ENCODE measurements at regions not wholly inside any gene's neighbourhood (a gene's known extent, or its start where the extent isn't known, plus 50 kb on each side); places are given as distances from the start of the nearest gene placed in this dataset.

DNA sequence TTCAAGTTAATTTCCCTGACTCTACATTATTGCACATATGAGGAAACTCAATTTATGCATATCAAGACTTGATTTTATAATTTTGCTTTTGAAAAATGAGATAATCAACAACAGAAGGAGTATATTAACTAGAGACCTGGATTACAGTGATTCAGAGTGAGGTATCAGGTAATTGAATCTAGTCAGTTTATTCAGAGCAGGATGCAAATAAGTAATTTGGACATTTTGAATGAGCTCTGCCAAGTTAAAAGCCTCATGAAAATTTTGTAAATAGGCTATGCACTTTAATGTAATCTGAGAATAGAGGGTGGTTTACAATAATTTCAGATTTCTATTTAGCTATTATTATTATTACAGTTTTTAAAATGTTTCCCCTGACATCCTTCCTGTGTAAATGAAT lies 203.7 kb upstream of the EMCN start:
- DNase-seq, result no peak

DNA sequence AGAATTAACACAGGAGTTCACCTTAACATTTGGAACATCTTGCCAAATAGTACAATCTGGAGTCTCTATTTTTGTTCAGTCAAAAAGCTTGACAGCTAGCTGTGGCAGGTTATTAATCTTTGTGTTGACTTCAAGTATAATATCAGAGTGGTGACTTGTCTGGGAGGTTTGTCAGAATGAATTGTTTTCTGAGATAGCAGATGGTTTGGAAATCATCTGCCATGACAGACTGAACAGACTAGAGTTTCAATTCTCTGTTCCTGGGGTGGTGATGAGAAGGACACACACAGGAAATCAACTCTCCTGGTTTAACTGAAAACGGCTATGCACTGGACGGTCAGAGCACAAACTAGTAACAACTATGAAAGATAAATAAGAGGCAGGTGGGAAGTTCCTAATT lies 203.3 kb upstream of the EMCN start:
- DNase-seq, result no peak

DNA sequence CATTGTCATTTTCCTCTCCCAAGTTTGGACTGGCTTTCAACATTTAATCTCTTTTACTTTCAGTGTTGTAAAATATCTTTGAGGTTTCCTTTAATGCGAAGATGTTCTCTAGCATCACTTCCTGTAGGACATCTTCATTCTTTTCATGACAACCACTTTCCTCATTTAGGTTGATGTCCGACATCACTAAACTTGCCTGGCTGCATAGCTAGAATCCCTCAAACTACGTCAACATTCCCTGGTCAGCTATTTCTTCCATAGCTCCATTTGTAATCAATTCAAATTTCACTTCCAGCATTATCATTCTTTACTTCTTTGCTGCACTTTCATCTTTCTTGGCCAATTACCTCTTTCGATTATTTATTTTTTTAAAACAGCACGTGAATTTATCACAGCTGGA lies 198.6 kb upstream of the EMCN start:
- no peak for DNase-seq

DNA sequence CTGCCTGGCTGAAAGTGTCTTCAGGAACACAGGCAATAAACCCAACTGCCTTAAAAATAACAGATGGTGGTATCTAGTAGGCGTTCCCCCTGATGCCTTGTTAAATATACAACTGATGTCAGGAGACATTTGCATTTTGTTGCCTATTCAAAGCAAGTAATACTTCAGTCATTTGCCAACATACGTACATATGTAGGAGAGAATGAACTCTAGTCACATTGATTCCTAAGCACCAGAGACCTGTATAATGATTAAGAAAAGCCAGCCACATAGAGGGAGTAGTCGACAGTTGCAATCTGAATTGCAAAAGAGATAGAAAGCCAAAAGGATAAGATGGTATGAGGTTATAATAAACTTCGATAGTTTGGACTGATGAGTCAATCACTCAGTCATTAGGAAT lies 191.0 kb upstream of the EMCN start:
- no peak for DNase-seq

DNA sequence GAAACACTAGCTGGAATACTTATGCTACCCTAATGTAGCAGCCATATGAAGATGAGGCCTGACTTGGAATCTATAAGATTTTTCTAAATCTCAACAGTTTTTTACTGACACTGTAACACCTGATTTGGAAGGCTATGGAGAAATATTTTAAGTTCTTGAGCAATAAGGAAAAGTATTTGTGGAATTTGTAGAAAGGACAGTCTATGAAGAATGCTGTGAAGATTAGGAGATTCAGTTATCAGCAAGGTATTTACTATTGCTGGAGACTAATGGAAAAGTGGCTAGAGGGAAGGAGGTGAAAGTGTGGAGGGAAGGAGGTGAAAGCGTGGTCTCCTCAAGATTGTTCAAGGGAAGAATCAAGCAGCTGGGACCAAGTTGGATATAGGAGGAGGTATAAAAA lies 190.0 kb upstream of the EMCN start:
- DNase-seq, result no peak

DNA sequence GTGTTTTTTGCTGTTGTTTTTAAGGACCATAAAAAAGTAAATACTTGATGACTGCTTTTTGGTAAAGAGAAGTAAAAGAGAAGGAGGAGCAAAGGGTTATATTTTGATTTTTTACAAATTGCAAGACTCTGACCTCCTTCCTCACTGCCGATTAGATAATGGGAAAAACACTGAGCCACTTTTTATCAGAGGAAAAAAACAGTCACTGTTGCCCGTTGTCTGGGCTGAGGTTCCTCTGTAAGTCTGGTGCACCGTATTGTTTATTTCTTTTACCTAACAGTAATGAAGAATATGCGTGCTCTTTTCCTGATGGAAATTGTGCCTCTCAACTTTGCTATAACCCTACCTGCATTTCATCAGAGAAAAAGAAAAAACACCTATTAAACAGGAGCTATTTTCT lies 178.7 kb upstream of the EMCN start:
- DNase-seq, result no peak

DNA sequence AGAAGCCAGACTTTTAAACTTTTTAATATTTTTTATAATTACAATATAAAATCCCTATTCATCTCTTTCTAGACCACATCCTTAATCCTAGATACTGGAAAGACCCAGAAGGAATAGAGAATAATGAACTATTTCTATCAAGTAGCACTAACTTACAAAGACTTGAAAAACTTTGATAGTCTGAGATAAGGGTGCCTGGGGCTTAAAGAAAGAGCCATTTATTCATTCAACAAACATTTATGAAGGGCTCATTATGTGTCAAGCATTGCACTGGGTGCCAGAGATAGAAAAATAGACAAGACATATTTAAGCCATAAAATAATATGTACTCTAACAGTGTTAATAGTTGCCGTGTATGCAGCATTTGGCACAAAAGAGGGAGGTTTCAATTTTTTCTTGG lies 178.0 kb upstream of the EMCN start:
- DNase-seq, result no peak

DNA sequence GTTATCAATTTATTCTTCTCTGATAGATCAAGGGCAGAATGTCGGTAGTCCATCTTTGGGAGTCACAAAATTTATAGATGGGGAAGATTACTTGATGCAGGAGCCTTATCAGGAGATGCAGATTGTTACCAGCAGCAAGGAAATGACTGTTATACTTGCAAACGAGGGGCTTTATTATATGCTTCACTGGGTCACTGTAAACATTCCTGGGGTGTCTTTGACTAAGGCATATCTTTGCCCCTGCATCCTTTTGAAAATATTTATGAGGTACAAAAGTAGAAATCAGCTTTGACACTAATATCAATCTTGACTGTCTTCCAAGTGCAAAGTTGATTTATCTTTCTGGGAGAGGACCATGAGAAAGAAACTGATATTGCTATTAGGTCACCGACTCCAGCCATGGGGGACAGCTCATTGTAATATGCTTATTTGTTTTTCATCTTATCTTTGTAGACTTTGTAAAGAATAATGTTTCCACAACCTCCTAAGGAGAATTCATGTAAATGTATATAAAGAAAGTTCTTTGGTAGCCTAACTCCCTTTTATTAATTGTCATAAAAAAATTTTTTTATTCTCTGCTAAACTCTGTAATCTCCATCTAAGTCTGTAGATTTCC lies 177.3 kb upstream of the EMCN start:
- DNase-seq, result no peak

DNA sequence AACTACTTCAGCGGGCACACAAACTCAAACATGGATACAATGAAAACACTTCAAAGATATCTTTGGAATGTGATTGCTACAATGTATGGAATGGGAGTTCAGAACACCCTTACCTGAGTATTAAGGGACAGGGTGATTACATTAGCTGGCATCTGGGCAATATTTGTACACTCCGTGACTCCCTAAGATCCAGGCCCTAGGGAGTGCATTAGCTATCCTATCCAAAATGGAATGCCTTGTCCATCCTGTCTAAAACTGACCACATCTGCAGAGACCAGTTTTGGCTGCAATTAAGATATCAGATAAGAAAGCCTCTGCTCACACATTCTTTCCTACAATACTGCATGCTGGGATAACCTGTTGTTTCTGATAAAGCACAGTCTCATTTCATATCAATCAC lies 176.6 kb upstream of the EMCN start:
- DNase-seq, result no peak

DNA sequence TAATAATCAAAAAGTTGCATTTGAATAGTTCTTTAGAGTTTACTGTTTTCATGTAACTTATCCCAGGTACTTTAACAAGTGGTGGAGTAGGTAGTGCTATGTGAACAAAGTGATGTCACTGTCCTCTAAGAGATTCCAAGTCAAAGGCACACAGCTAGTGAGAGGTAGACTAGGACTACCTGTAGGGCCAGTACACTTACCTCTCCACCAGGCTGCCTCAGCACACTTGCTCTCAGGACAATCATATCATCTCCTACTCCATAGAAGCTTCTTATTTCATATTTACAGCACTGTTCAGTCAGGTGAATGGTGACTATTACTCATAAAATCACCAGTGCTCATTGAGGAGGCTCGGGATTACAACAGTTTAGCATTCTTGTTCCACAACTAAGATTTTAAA lies 173.0 kb upstream of the EMCN start:
- no peak for DNase-seq

DNA sequence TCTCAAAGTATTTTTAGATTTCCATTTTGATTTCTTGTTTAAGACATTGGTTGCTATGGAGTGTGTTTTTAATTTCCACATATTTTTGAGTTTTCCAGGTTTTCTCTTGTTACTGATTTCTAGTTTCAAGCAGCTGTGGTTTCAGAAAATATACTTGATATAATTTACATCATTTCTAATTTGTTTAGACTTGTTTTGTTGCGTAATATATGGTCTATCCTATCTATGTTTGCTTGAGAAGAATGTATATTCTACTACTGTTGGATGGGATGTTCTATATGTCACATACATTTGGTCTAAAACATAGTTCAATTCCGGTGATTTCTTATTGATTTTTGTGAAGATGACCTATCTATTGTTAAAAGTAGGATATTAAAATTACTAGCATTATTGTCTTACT lies 170.5 kb upstream of the EMCN start:
- no peak for DNase-seq

DNA sequence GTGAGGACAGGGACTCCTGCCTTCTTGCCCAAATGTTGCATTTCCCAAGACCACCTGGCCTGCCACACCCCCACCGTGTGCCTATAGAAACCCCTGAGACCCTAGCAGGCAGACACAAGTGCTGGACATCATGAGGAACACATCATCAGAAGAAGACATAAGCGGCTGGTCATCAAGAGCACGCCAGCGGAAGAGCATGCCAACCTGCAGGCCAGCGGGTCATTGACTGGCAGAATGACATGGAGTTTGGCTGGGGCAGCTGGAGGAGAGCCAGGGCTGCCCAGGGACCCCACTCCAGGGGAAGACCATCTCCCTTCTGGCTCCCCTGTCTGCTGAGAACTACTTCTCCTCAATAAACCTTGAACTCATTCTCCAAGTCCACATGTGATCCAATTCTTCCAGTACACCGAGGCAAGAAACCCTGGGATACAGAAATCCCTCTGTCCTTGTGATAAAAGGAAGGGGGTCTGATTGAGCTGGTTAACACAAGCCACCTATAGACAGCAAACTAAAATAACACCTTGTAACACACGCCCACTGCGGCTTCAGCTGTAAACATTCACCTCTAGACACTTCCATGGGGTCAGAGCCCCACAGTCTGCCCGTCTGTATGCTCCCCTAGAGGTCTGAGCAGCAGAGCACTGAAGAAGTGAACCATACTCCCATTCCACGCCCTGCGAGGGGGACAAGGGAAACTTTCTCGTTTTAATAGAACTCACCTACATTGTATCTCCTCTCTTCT lies 164.8 kb upstream of the EMCN start:
- DNase-seq, result no peak

DNA sequence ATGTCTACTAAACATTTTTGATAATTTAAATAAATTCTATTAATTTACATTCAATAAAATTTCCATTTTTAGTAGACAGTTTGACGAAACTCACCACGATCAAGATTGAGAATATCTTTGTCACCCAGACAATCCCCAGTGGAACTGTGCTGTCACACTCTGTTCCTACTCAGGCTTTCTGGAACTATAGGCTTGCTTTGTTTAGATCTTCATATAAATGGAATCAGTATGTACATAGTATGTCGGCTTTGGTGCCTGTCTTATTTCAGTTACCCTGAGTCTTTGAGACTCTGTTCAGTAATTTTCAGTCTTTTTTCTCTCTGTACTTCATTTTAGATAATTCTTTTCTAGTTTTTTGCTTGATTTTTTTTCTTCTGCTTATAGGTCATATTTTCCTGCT lies 163.5 kb upstream of the EMCN start:
- no peak for DNase-seq

DNA sequence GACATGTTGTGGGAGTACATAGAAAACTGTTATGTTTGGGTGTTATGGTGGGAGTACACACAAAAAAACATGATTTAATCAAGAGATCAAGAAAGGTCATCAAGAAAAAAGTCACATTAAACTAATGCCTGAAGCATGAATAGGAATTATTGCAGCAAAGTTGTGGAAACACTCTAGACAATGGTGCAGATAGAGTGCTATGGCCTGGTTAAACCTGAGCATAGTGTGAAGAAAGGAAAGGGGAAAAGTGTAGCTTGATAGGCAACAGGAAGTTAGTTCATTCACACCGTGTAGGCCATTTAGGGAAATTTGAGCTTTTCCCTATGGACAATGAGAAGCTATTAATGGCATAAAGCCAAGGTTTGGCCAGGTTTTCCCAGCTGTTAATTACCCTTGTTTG lies 162.1 kb upstream of the EMCN start:
- no peak for DNase-seq

DNA sequence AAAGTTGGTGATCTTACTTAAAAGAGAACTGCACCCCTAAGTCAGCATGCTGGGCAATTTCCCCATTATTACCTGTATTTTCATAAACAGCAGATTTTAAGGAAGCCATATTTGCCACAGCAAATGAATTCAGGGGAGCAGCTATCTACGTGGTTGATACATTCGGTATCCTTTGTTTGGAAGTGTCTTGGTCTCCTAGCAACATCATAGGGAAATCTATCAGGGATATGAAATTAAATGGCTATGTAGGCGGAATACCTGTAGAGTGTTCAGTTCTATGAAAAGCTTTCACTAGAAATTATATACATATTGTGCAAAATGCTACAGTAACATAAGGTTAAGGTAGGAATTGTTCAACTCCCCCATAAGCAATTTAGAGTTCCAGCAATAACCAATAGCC lies 157.2 kb upstream of the EMCN start:
- no peak for DNase-seq

DNA sequence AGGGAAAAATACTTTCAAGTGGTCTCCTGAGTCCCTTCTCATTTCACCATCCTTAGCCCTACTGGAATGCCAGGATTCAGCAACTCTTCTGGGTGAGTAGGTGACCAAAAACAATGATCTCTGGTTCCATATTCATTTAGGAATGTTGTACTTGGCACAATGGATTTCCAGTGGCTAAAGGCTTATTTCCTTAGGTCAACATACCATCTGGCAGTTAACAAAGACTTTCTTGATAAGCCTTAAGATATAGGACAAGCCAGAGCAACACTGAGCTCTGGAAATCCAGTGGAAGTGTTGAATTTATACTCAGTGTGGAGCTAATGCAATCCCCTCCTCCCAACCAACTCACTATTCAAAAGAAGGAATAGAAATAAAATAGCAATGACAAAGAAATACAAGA lies 139.4 kb upstream of the EMCN start:
- no peak for DNase-seq

DNA sequence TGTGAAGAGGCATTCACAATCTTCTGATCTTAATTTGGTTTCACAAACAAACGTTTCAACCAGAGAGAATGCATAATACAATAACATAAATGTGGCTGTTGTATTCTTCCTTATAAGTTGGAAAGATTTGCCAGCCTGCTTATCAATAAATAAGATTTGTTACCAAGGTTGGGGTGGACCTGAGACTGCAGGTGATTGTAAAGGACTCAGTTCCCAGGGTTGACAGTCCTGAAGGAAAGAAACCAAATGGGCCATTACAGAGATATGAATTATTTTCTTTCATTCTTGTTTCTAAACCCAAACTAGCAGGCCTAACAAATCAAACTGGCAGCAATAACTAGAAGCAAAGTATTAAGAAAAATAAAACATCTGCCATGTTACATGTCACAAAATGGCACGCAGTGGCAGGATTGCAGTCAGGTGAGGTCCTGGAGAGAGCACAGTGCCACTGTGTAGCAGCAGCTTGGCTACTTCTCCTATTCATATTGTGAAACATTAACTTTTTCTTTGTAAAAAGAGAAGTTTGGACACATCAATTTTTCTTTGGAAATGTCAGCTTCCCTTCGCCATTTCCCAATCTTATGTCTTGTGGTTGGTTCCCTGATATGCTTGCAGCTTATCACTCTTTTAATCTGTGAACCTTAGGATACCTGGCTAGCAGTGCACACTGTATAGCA lies 133.8 kb upstream of the EMCN start:
- no peak for DNase-seq

DNA sequence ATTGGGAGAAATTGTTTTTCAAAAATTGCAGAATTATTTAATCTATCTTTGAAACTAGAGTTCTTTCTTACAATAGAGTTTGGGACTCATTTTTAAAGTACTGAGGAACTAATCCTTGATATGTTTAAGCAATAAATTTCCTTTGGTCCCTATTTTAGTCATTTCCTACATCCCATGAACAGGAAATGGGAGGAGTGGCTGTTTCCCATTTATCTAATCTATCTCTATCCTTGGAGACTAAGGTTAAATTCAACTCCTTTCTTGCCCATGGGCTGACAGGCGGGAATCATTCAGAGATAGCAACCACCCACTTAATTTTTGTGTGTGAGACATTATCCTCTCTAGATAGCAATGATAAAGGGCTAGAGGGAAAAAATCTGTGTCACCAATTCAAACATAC lies 131.6 kb upstream of the EMCN start:
- DNase-seq, result no peak

DNA sequence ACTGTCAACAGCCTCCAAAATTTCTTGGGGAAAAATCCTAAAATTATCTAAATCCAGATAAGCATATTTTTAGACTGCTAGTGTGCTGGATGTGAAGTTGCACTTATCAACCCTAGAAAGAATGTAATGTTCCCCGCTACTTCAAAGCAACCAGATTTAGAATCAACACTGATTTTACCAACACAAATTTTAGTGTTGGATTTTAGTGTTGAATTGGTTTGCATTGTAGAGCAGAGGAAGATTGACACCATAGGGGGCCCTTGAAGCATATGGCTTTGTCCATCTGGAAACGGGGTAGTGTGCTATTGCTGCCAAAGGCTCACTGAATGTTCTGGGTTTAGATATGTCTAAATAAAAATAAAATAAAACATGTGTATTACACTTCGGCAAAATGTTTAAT lies 126.3 kb upstream of the EMCN start:
- no peak for DNase-seq

DNA sequence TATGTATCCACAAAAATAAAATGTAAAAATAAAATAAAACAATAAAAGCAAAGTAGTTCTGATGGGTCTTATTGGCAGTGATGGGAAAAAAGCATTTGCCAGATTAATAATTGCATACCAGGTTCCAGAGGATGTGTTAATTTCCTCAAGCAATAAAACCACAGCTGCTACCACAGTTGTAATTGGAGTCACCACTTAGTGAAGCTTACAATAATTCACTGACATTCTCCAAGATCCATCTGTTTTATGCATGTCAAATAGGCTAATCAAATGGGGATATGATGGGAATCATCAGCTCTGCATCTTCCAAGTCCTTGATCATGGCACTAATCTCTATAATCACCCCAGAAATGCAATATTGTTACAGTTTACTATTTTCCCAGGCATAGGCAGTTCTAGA lies 123.5 kb upstream of the EMCN start:
- DNase-seq, result no peak

DNA sequence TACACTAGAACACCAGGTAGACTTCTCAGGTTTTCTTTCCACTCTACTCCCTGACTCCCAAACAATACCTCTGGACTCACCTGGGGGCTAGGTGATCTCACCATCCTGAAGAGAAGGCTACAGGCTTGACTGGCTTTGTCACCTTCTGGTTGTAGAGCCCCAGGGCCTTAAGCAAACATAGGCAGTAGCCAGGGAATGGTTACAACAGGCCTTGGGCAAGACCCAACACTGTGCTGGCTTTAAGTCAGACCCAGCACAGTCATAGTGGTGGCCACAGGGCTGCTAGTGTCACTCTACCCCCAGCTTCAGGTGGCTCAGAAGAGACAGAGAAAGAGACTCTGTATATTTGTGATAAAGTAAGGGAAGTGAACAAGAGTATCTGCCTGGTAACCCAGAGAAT lies 118.1 kb upstream of the EMCN start:
- DNase-seq, result no peak

DNA sequence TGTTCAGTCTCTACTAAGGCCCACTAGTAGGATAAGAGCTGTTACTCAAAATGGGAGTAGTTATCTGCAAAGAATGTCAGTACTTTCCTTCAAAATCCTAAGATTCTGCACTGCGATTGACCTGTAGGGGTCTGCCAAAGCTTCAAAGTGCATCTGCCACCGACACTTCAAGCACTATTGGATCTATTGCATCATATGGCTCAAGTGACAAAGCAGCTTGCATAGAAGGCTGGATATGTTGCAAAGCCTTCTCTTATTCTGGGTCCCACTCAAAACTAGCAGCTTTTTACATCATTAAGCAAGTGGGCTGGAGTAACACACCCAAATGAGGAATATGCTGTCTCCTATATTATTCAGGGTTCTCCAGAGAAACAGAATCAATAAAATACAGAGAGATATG lies 115.4 kb upstream of the EMCN start:
- no peak for DNase-seq

DNA sequence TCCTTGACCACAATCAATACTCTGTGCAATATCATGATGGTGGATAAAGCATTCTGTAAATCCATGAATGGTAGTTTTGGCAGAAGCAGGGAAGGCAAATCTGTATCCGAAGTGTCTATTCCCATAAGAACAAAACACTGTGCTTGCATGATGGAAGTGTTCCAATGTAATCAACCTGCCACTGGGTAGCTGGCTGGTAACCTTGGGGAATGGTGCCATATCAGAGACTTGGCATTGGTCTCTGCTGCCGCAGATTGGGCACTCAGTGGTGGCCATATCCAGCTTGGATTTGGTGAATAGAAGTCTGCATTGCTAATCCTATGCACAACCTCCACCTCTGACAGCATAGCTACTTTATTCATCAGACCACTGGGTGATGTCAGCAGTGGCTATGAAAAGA lies 114.3 kb upstream of the EMCN start:
- DNase-seq, result no peak

DNA sequence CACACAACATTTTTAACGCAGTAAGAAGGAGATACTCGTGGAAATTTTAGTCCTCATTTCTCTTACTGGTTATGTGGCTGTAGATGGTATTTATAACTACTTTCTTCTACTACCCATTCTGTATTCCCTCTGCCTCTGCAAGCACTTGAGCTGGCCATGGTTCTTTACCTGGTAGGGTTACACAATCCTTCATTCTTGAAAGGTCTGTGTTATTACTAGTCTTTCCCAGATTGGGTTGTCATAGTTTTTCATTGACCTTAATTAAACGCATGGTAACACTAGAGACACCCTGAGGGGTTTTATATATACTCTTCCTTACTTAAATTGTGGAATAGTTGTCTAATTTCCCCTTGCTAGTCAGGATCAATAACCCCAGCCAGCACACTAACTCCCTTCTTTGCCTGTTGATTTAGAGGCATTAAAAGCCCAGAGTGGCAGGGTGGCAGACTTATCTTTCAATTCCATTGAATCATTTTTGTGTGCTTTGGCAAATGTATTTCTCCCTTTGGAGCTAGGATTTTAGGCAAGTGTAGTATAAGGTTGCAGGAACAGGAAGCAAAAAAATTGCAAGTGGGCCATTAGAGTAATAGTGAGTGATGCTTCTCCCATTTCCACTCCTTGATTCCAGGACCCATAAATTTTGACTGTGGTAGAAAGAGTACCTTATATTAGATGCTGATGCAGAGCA lies 113.6 kb upstream of the EMCN start:
- DNase-seq, result no peak

All from RPMI8226 (cell line).